ENCODE measurements at regions not wholly inside any gene's neighbourhood (a gene's known extent, or its start where the extent isn't known, plus 50 kb on each side); places are given as distances from the start of the nearest gene placed in this dataset.

GRCh38 chrX:112913807-112914206, 73.2 kb upstream of the AMOT start:
- no peak for TF ChIP-seq ZNF48 (tag by site-specific recombination; IDR thresholded peaks at IDR 0.05)
- TF ChIP-seq ZNF398 (tag by site-specific recombination; IDR thresholded peaks at IDR 0.05): no peak
- no peak for TF ChIP-seq CTCF (tag by site-specific recombination; IDR thresholded peaks at IDR 0.05)
- no peak for TF ChIP-seq ZNF24 (tag by site-specific recombination; IDR thresholded peaks at IDR 0.05)
- TF ChIP-seq ZNF274 (IDR thresholded peaks at IDR 0.05; ENCODE audit: low read length): no peak
- no peak for TF ChIP-seq ZNF274 (tag by site-specific recombination; IDR thresholded peaks at IDR 0.05; ENCODE audit: borderline replicate concordance)
- TF ChIP-seq, protein P1, sequence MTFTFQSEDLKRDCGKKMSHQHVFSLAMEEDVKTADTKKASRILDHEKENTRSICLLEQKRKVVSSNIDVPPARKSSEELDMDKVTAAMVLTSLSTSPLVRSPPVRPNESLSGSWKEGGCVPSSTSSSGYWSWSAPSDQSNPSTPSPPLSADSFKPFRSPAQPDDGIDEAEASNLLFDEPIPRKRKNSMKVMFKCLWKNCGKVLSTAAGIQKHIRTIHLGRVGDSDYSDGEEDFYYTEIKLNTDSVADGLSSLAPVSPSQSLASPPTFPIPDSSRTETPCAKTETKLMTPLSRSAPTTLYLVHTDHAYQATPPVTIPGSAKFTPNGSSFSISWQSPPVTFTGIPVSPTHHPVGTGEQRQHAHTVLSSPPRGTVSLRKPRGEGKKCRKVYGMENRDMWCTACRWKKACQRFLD (tag by site-specific recombination; IDR thresholded peaks at IDR 0.05): no peak

Measured in HEK293 (cell line).